OCI-LY3 (cell line): ENCODE measurements at regions not wholly inside any gene's neighbourhood (a gene's known extent, or its start where the extent isn't known, plus 50 kb on each side); places are given as distances from the start of the nearest gene placed in this dataset.
"Not testable (repeated sequence)": the region's sequence is repeated elsewhere in the genome, so short reads cannot be mapped to it uniquely, and the experiment has no call there.

Source experiments
- H2AFZ ChIP-seq: fragments of 200-600, 300-600 bp; shearing (Covaris generic); 2 replicates; pipeline ENCODE4 v1.6.0; 2014; ENCODE audit warnings: antibody characterized with exemption, low read depth, low read length
- H3K27ac ChIP-seq: fragments of 200-600, 300-600 bp; sonication (generic); 2 replicates; pipeline ENCODE4 v1.5.1; 2014; ENCODE audit warnings: mild to moderate bottlenecking, low read length, moderate library complexity, mixed read lengths
- H3K27me3 ChIP-seq: fragments of 200-600, 300-600 bp; sonication (generic); 2 replicates; pipeline ENCODE4 v1.6.1; 2014; ENCODE audit warnings: low read depth, low read length, mixed read lengths
- H3K36me3 ChIP-seq: fragments of 200-600, 300-600 bp; sonication (generic); replicated peaks from 2 replicates; pipeline ENCODE3; 2014; ENCODE audit warnings: low read depth, low read length, mixed read lengths
- H3K4me1 ChIP-seq: fragments of 300-600, 200-600 bp; sonication (generic); 2 replicates; pipeline ENCODE4 v1.6.1; 2014; ENCODE audit warnings: low read length, mixed read lengths
- H3K4me2 ChIP-seq: fragments of 200-600, 300-600 bp; sonication (generic); 2 replicates; pipeline ENCODE4 v1.6.1; 2014; ENCODE audit warnings: low read length, mixed read lengths
- H3K4me3 ChIP-seq: fragments of 300-600, 200-600 bp; sonication (generic); 2 replicates; pipeline ENCODE4 v1.5.1; 2014; ENCODE audit warnings: antibody characterized with exemption, mild to moderate bottlenecking, low read length, moderate library complexity
- H3K79me2 ChIP-seq: fragments of 300-600, 200-600 bp; shearing (Covaris generic); 2 replicates; pipeline ENCODE4 v1.6.1; 2014; ENCODE audit warnings: mild to moderate bottlenecking, low read length, mixed read lengths
- H3K9ac ChIP-seq: fragments of 300-600, 200-600 bp; shearing (Covaris generic); 2 replicates; pipeline ENCODE4 v1.6.0; 2014; ENCODE audit warnings: mild to moderate bottlenecking, low read length, moderate library complexity
- H3K9me3 ChIP-seq: fragments of 200-600, 300-600 bp; shearing (Covaris generic); 2 replicates; pipeline ENCODE4 v1.6.1; 2014; ENCODE audit warnings: low read length, mixed read lengths; ENCODE audit not compliant: insufficient read depth
- H4K20me1 ChIP-seq: fragments of 200-600, 300-600 bp; sonication (generic); 2 replicates; pipeline ENCODE4 v1.6.1; 2016; ENCODE audit warnings: low read length, mixed read lengths; ENCODE audit not compliant: insufficient read depth
- CTCF ChIP-seq: fragments of 200-600, 300-600 bp; sonication (generic); IDR thresholded peaks from 2 replicates; pipeline ENCODE4 v1.5.1; 2014; ENCODE audit warnings: antibody characterized with exemption, low read length, low read depth
- EZH2phosphoT487 ChIP-seq: fragments of 200-600 bp; shearing (Covaris generic); IDR thresholded peaks from 2 replicates; pipeline ENCODE4 v1.6.1; 2018; ENCODE audit warnings: antibody characterized with exemption, mixed run types, low read depth

- H3K4me3 ChIP-seq = no peak overlapping the region
- peaks cover 2% of the 10 kb centered on the region; the same call in 1 of the 2 replicates for H3K4me1 ChIP-seq
- H3K79me2 ChIP-seq = no peaks in the 10 kb centered on the region
- H3K9ac ChIP-seq = no peak overlapping the region
- H4K20me1 ChIP-seq = no peaks in the 10 kb centered on the region
- H3K9me3 ChIP-seq = no peaks in the 10 kb centered on the region
- no peak overlapping the region for H3K4me2 ChIP-seq
- H3K27me3 ChIP-seq = no peaks in the 10 kb centered on the region
- H2AFZ ChIP-seq = no peak overlapping the region
- no peak overlapping the region for H3K27ac ChIP-seq
- H3K36me3 ChIP-seq = no peaks in the 10 kb centered on the region
- TF ChIP-seq CTCF (no peak), EZH2phosphoT487 (no peak)
Measured at GRCh38 chr6:7021301-7021700, 86.5 kb upstream of the RREB1 start.

GRCh38 chr6:7025861-7026260, 81.9 kb upstream of the RREB1 start:
- no peak overlapping the region for H3K9ac ChIP-seq
- no peaks in the 10 kb centered on the region for H4K20me1 ChIP-seq
- no peak overlapping the region for H3K27ac ChIP-seq
- H3K27me3 ChIP-seq = no peaks in the 10 kb centered on the region
- no peaks in the 10 kb centered on the region for H3K36me3 ChIP-seq
- H3K4me2 ChIP-seq = no peak overlapping the region
- TF ChIP-seq EZH2phosphoT487 (no peak), CTCF (no peak)
- H3K9me3 ChIP-seq = no peaks in the 10 kb centered on the region
- no peak overlapping the region for H3K4me3 ChIP-seq
- H2AFZ ChIP-seq = no peak overlapping the region
- H3K79me2 ChIP-seq = no peaks in the 10 kb centered on the region
- no peaks in the 10 kb centered on the region for H3K4me1 ChIP-seq

GRCh38 chr6:7028963-7029362, 78.8 kb upstream of the RREB1 start:
- H3K4me3 ChIP-seq, H3K27me3 ChIP-seq, H3K27ac ChIP-seq, H3K4me1 ChIP-seq, H3K4me2 ChIP-seq, H3K36me3 ChIP-seq, H3K79me2 ChIP-seq, H3K9ac ChIP-seq, H4K20me1 ChIP-seq, H2AFZ ChIP-seq, H3K9me3 ChIP-seq: not testable (repeated sequence)

GRCh38 chr6:7030968-7031367, 76.8 kb upstream of the RREB1 start:
- not testable (repeated sequence) for H3K4me1 ChIP-seq, H3K36me3 ChIP-seq, H3K9ac ChIP-seq, H4K20me1 ChIP-seq, H3K27ac ChIP-seq, H3K4me2 ChIP-seq, H3K27me3 ChIP-seq, H3K4me3 ChIP-seq, H3K79me2 ChIP-seq, H3K9me3 ChIP-seq, H2AFZ ChIP-seq

- H3K9me3 ChIP-seq = no peaks in the 10 kb centered on the region
- no peak overlapping the region for H3K27ac ChIP-seq
- no peaks in the 10 kb centered on the region for H3K36me3 ChIP-seq
- H3K4me1 ChIP-seq = no peaks in the 10 kb centered on the region
- no peaks in the 10 kb centered on the region for H3K79me2 ChIP-seq
- no peak overlapping the region for H3K4me2 ChIP-seq
- H3K4me3 ChIP-seq = no peak overlapping the region
- no peak overlapping the region for H3K9ac ChIP-seq
- TF ChIP-seq CTCF (no peak), EZH2phosphoT487 (no peak)
- no peaks in the 10 kb centered on the region for H4K20me1 ChIP-seq
- H3K27me3 ChIP-seq = 0 out of 2 replicates have a peak, but pooled peaks cover 5% of the 10 kb centered on the region
- H2AFZ ChIP-seq = no peak overlapping the region
Measured at GRCh38 chr6:7033202-7033601, 74.6 kb upstream of the RREB1 start.
